CD14-positive monocyte (primary cell): ENCODE measurements at regions not wholly inside any gene's neighbourhood (a gene's known extent, or its start where the extent isn't known, plus 50 kb on each side); places are given as distances from the start of the nearest gene placed in this dataset.

Source experiments
- DNase-seq, 3 donors: peaks; one replicate each; pipeline ENCODE4 v3.0.0-alpha.2; 2011 to 2022
- H2AFZ ChIP-seq: 2 replicates; pipeline ENCODE4 v1.6.0; 2012; ENCODE audit warnings: mild to moderate bottlenecking, low read depth, low read length, inconsistent platforms; ENCODE audit not compliant: insufficient read depth, poor library complexity, severe bottlenecking
- H3K27ac ChIP-seq, 2 donors: 1 replicate in 1 of 2; 2 replicates in 1 of 2; pipeline ENCODE4 v1.5.1; 2012 to 2013; ENCODE audit warnings: low read length in 2 of 2, control low read depth in 1 of 2, inconsistent platforms in 1 of 2, low read depth in 1 of 2, mild to moderate bottlenecking in 1 of 2
- H3K27me3 ChIP-seq, 2 donors: one replicate each; pipeline versions ENCODE4 v1.6.0 to v1.6.1; 2011 to 2013; ENCODE audit warnings: low read length in 2 of 2; ENCODE audit not compliant: control insufficient read depth in 2 of 2, insufficient read depth in 2 of 2
- H3K36me3 ChIP-seq, 2 donors: replicated peaks in 1 of 2; 1 replicate in 1 of 2; 2 replicates in 1 of 2; pipeline versions ENCODE4 v1.5.1 to v1.6.1; 2012 to 2013; ENCODE audit warnings: low read length in 2 of 2, control low read depth in 1 of 2, inconsistent platforms in 1 of 2, mild to moderate bottlenecking in 1 of 2; ENCODE audit not compliant: insufficient read depth in 2 of 2, control insufficient read depth in 1 of 2
- H3K4me1 ChIP-seq, 2 donors: 1 replicate in 1 of 2; 2 replicates in 1 of 2; pipeline versions ENCODE4 v1.5.1 to v1.6.1; 2012 to 2013; ENCODE audit warnings: low read length in 2 of 2, control low read depth in 1 of 2, inconsistent platforms in 1 of 2, mild to moderate bottlenecking in 1 of 2, moderate library complexity in 1 of 2; ENCODE audit not compliant: insufficient read depth in 2 of 2, control insufficient read depth in 1 of 2
- H3K4me2 ChIP-seq: replicated peaks from 2 replicates; pipeline ENCODE3; 2012; ENCODE audit warnings: low read length, moderate library complexity, mild to moderate bottlenecking; ENCODE audit not compliant: poor library complexity, severe bottlenecking; ENCODE audit errors: extremely low read depth
- H3K4me3 ChIP-seq, 3 experiments: fragments of 200-600 bp in 1 of 3; sonication (generic) in 1 of 3; replicated peaks in 1 of 3; 1 replicate in 2 of 3; 2 replicates in 1 of 3; pipeline ENCODE4 v1.5.1; 2011 to 2013; ENCODE audit warnings: low read length in 3 of 3, mild to moderate bottlenecking in 3 of 3, control low read depth in 2 of 3, low read depth in 2 of 3, inconsistent platforms in 1 of 3, moderate library complexity in 1 of 3
- H3K79me2 ChIP-seq: 2 replicates; pipeline ENCODE4 v1.6.0; 2012; ENCODE audit warnings: mild to moderate bottlenecking, control low read depth, inconsistent platforms, low read length, moderate library complexity; ENCODE audit not compliant: insufficient read depth
- H3K9ac ChIP-seq: 2 replicates; pipeline ENCODE4 v1.6.0; 2017; ENCODE audit warnings: low read length, mild to moderate bottlenecking; ENCODE audit not compliant: insufficient read depth, poor library complexity, severe bottlenecking
- H3K9me3 ChIP-seq, 2 donors: replicated peaks in 1 of 2; 1 replicate in 1 of 2; 2 replicates in 1 of 2; pipeline versions ENCODE4 v1.5.1 to v1.6.1; 2012 to 2013; ENCODE audit warnings: low read length in 2 of 2, control low read depth in 1 of 2; ENCODE audit not compliant: control insufficient read depth in 1 of 2, insufficient read depth in 1 of 2
- H4K20me1 ChIP-seq: 2 replicates; pipeline ENCODE4 v1.6.0; 2012; ENCODE audit warnings: mild to moderate bottlenecking, low read length, control low read depth, moderate library complexity; ENCODE audit not compliant: insufficient read depth
- H3K27ac Mint-ChIP-seq, 7 donors: one replicate each; pipeline ENCODE4 v1.8.0; 2020; ENCODE audit warnings: mild to moderate bottlenecking in 7 of 7, mixed read lengths in 7 of 7, moderate library complexity in 6 of 7, inconsistent platforms in 2 of 7
- H3K27me3 Mint-ChIP-seq, 3 donors: one replicate each; pipeline ENCODE4 v1.8.0; 2021 to 2022; ENCODE audit warnings: low read depth in 3 of 3, mild to moderate bottlenecking in 3 of 3, mixed read lengths in 3 of 3, moderate library complexity in 3 of 3, inconsistent platforms in 1 of 3
- H3K36me3 Mint-ChIP-seq, 2 donors: one replicate each; pipeline ENCODE4 v1.8.0; 2020; ENCODE audit warnings: mixed read lengths in 2 of 2, inconsistent platforms in 1 of 2, mild to moderate bottlenecking in 1 of 2
- H3K4me1 Mint-ChIP-seq: one replicate; pipeline ENCODE4 v1.8.0; 2020; ENCODE audit warnings: mild to moderate bottlenecking, mixed read lengths
- H3K4me3 Mint-ChIP-seq, 2 donors: one replicate each; pipeline ENCODE4 v1.8.0; 2020; ENCODE audit warnings: mild to moderate bottlenecking in 2 of 2, mixed read lengths in 2 of 2, moderate library complexity in 1 of 2
- H3K9me3 Mint-ChIP-seq, 7 donors: one replicate each; pipeline ENCODE4 v1.8.0; 2020 to 2022; ENCODE audit warnings: mixed read lengths in 7 of 7, mild to moderate bottlenecking in 6 of 7, moderate library complexity in 6 of 7, inconsistent platforms in 2 of 7
- WGBS: methylation state at CpG from one replicate; pipeline ENCODE4 v1.1.5; 2013; ENCODE audit warnings: missing lambda C conversion rate; ENCODE audit not compliant: insufficient coverage; 5-methylcytosine and 5-hydroxymethylcytosine counted together
- intact Hi-C, 2 donors: fragments of 100-400 bp; cut with micrococcal nuclease; formaldehyde crosslinking; loops; one replicate each; pipeline versions ENCODE4 v1.15.0 to v1.15.1; 2023
- TF ChIP-seq, protein P1 (sequence below): fragments of 200-600 bp; IDR thresholded peaks from one replicate; pipeline ENCODE4 v1.8.0; 2022; ENCODE audit warnings: antibody characterized with exemption, mild to moderate bottlenecking

DNA sequence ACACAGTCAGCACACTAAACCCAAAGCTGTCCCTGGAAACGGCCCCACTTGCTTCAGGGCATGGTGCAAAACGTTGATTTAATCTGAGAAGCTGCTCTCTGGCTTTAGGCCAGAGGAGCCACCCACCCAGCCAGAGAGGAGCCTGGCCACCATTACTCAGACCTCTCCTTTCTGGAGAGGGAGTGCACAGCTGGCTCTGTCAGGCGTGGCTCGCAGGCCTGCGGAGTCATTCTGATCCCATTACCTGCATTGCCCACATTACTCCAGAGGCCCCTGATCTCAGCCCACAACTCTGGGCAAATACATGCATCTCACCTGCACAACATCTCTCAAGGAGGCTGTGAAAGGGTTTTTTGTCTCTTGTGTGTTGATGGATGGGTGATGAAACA, 370.0 kb upstream of the IGFBP3 start:
- peaks cover 0 to 13% (median 2%) of the 10 kb centered on the region in 7 donors for H3K9me3 Mint-ChIP-seq
- no peaks in the 10 kb centered on the region for H3K36me3 Mint-ChIP-seq
- H3K27me3 ChIP-seq: no peaks in the 10 kb centered on the region
- intact Hi-C loops: no loop called here
- no peaks in the 10 kb centered on the region for H3K4me1 Mint-ChIP-seq
- H3K4me1 ChIP-seq: no peaks in the 10 kb centered on the region
- H3K4me3 Mint-ChIP-seq: no peak overlapping the region
- no peak for DNase-seq
- 11% methylated on average over 2 of the region's 5 CpGs for WGBS
- TF ChIP-seq, protein P1, sequence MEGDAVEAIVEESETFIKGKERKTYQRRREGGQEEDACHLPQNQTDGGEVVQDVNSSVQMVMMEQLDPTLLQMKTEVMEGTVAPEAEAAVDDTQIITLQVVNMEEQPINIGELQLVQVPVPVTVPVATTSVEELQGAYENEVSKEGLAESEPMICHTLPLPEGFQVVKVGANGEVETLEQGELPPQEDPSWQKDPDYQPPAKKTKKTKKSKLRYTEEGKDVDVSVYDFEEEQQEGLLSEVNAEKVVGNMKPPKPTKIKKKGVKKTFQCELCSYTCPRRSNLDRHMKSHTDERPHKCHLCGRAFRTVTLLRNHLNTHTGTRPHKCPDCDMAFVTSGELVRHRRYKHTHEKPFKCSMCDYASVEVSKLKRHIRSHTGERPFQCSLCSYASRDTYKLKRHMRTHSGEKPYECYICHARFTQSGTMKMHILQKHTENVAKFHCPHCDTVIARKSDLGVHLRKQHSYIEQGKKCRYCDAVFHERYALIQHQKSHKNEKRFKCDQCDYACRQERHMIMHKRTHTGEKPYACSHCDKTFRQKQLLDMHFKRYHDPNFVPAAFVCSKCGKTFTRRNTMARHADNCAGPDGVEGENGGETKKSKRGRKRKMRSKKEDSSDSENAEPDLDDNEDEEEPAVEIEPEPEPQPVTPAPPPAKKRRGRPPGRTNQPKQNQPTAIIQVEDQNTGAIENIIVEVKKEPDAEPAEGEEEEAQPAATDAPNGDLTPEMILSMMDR: no peak
- H3K27me3 Mint-ChIP-seq: peaks cover 0 to 1% (median 0%) of the 10 kb centered on the region in 3 donors
- no peaks in the 10 kb centered on the region for H3K36me3 ChIP-seq
- no peaks in the 10 kb centered on the region for H3K9me3 ChIP-seq
- no peak overlapping the region for H3K4me2 ChIP-seq
- no peak overlapping the region for H3K4me3 ChIP-seq
- H3K9ac ChIP-seq: no peak overlapping the region
- H2AFZ ChIP-seq: no peak overlapping the region
- no peaks in the 10 kb centered on the region for H3K79me2 ChIP-seq
- no peak overlapping the region for H3K27ac ChIP-seq
- H3K27ac Mint-ChIP-seq: no peak overlapping the region
- H4K20me1 ChIP-seq: no peaks in the 10 kb centered on the region

DNA sequence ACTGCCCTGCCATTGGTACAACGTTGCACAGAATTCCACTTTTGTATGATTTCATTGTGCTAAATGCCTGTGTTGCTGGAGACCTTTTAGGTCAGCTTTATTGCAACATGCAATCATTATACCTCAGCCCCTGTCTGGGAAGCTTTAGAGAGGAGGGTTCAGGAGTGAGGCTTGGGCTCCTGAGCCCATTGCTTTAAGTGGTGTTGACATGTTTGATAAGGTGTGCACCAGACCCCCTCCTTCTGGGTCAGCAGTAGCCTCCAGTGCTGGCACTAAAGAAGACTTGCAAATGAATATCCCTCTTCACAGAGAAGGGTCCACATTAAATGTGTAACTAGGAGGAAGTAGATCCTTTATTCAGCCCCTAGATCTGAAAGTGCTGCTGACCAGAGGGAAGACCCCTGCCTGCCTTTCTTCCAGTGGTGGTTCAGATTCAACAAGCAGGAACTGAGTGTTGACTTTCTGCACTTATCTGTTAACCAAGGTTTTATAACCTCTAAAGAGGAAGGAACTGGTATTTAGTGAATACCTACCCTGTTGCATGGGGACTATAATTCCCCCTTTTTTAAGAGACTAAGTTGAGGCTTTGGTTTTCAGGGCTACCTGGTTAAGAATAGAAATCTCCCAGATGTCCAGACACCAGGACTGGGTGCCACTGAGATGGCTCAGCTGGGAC, 369.4 kb upstream of the IGFBP3 start:
- Histone ChIP-seq H3K4me1 (no peaks in the 10 kb centered on the region), H4K20me1 (no peaks in the 10 kb centered on the region), H3K27me3 (no peaks in the 10 kb centered on the region), H3K4me3 (no peak overlapping the region), H3K9me3 (no peaks in the 10 kb centered on the region), H3K27ac (no peak overlapping the region), H3K36me3 (no peaks in the 10 kb centered on the region), H3K9ac (no peak overlapping the region), H3K79me2 (no peaks in the 10 kb centered on the region), H3K4me2 (no peak overlapping the region), H2AFZ (no peak overlapping the region)
- H3K27me3 Mint-ChIP-seq: peaks cover 0 to 1% (median 0%) of the 10 kb centered on the region in 3 donors
- no peak overlapping the region for H3K27ac Mint-ChIP-seq
- intact Hi-C loops: no loop called here
- TF ChIP-seq, protein P1: no peak
- no peak overlapping the region for H3K4me3 Mint-ChIP-seq
- H3K36me3 Mint-ChIP-seq: no peaks in the 10 kb centered on the region
- no peak for DNase-seq
- no CpG with 5 or more reads among the region's 1 CpG for WGBS
- peaks cover 0 to 13% (median 2%) of the 10 kb centered on the region in 7 donors for H3K9me3 Mint-ChIP-seq
- H3K4me1 Mint-ChIP-seq: no peaks in the 10 kb centered on the region
